GM23338 (cell line): ENCODE measurements at regions not wholly inside any gene's neighbourhood (a gene's known extent, or its start where the extent isn't known, plus 50 kb on each side); places are given as distances from the start of the nearest gene placed in this dataset.

ENCODE experiments used
- ATAC-seq: fragments of 200-7000 bp; cut with Tn5 transposase; 3 replicates; pipeline ENCODE4 v1.9.1; 2020
- DNase-seq: peaks from one replicate; pipeline ENCODE4 v3.0.0-alpha.2; 2015; ENCODE audit warnings: low spot score
- H2AFZ ChIP-seq: fragments of 200-600 bp; sonication (generic); 2 replicates; pipeline ENCODE4 v1.8.0; 2016; ENCODE audit warnings: antibody characterized with exemption, mild to moderate bottlenecking, moderate library complexity
- H3F3A ChIP-seq: fragments of 200-600 bp; sonication (generic); replicated peaks from 2 replicates; pipeline ENCODE4 v1.8.0; 2017; ENCODE audit warnings: antibody characterized with exemption, mixed run types, low read depth
- H3K27ac ChIP-seq: fragments of 200-600 bp; sonication (generic); 2 replicates; pipeline ENCODE4 v1.6.1; 2016; ENCODE audit warnings: low read depth
- H3K27me3 ChIP-seq: fragments of 200-600 bp; sonication (generic); 2 replicates; pipeline ENCODE4 v1.8.0; 2016; ENCODE audit warnings: mild to moderate bottlenecking, mixed run types, moderate library complexity; ENCODE audit not compliant: insufficient read depth
- H3K36me3 ChIP-seq: fragments of 200-600 bp; sonication (generic); 2 replicates; pipeline ENCODE4 v1.8.0; 2016; ENCODE audit warnings: mild to moderate bottlenecking; ENCODE audit not compliant: insufficient read depth
- H3K4me1 ChIP-seq: fragments of 200-600 bp; sonication (generic); 2 replicates; pipeline ENCODE4 v1.8.0; 2016; ENCODE audit warnings: mild to moderate bottlenecking, moderate library complexity; ENCODE audit not compliant: insufficient read depth
- H3K4me2 ChIP-seq: fragments of 200-600 bp; sonication (generic); 2 replicates; pipeline ENCODE4 v1.7.1; 2017; ENCODE audit warnings: mixed run types
- H3K4me3 ChIP-seq: fragments of 200-600 bp; sonication (generic); 2 replicates; pipeline ENCODE4 v1.6.1; 2016; ENCODE audit warnings: mixed run types
- H3K79me2 ChIP-seq: fragments of 200-600 bp; sonication (generic); replicated peaks from 2 replicates; pipeline ENCODE4 v1.8.0; 2017; ENCODE audit warnings: mild to moderate bottlenecking; ENCODE audit not compliant: insufficient read depth
- H3K9me2 ChIP-seq: fragments of 200-600 bp; sonication (generic); 2 replicates; pipeline ENCODE4 v1.8.0; 2017; ENCODE audit not compliant: insufficient read depth
- H4K20me1 ChIP-seq: fragments of 200-600 bp; sonication (generic); replicated peaks from 2 replicates; pipeline ENCODE4 v1.8.0; 2017; ENCODE audit warnings: mild to moderate bottlenecking; ENCODE audit not compliant: insufficient read depth
- H3K27ac Mint-ChIP-seq: 2 replicates; pipeline ENCODE4 v1.8.0; 2020; ENCODE audit warnings: inconsistent platforms, mild to moderate bottlenecking, moderate library complexity, mixed read lengths
- H3K27me3 Mint-ChIP-seq: 3 replicates; pipeline ENCODE4 v1.8.0; 2022; ENCODE audit warnings: low read depth, mild to moderate bottlenecking, moderate library complexity, mixed read lengths, inconsistent platforms; ENCODE audit not compliant: insufficient read depth, poor library complexity
- H3K36me3 Mint-ChIP-seq: 3 replicates; pipeline ENCODE4 v1.8.0; 2021; ENCODE audit warnings: low read depth, mild to moderate bottlenecking, inconsistent platforms, moderate library complexity, mixed read lengths
- H3K4me1 Mint-ChIP-seq: 3 replicates; pipeline ENCODE4 v1.8.0; 2020; ENCODE audit warnings: mild to moderate bottlenecking, inconsistent platforms, mixed read lengths
- H3K4me3 Mint-ChIP-seq: 3 replicates; pipeline ENCODE4 v1.8.0; 2021; ENCODE audit warnings: moderate library complexity, mild to moderate bottlenecking, inconsistent platforms, mixed read lengths
- H3K9me3 Mint-ChIP-seq: 3 replicates; pipeline ENCODE4 v1.8.0; 2020; ENCODE audit warnings: moderate library complexity, mild to moderate bottlenecking, inconsistent platforms, mixed read lengths
- STAT1 ChIP-seq: IDR thresholded peaks from one replicate; pipeline ENCODE4 v1.6.1; 2016; ENCODE audit warnings: antibody characterized with exemption; ENCODE audit not compliant: unreplicated experiment
- ZNF114 ChIP-seq: fragments of 250-450 bp; sonication (Bioruptor Pico); IDR thresholded peaks from 2 replicates; pipeline ENCODE4 v1.5.0; 2020; ENCODE audit warnings: mild to moderate bottlenecking, moderate library complexity
- ZNF331 ChIP-seq: fragments of 250-450 bp; sonication (Bioruptor Pico); IDR thresholded peaks from 2 replicates; pipeline ENCODE4 v1.5.0; 2020; ENCODE audit warnings: low read depth, mild to moderate bottlenecking, moderate library complexity
- TF ChIP-seq, protein P1 (sequence below): fragments of 250-450 bp; sonication (Bioruptor Pico); IDR thresholded peaks from 2 replicates; pipeline ENCODE4 v1.5.0; 2020; ENCODE audit warnings: mild to moderate bottlenecking, moderate library complexity
- TF ChIP-seq, protein P2 (sequence below), 2 experiments: fragments of 200-600 bp in 1 of 2; sonication (generic) in 1 of 2; conservative IDR thresholded peaks; 2 replicates each; pipeline versions ENCODE4 v1.5.1 to v1.6.1; 2016 to 2017; ENCODE audit warnings: antibody characterized with exemption in 2 of 2, low read depth in 2 of 2, mild to moderate bottlenecking in 2 of 2, moderate library complexity in 1 of 2

DNA sequence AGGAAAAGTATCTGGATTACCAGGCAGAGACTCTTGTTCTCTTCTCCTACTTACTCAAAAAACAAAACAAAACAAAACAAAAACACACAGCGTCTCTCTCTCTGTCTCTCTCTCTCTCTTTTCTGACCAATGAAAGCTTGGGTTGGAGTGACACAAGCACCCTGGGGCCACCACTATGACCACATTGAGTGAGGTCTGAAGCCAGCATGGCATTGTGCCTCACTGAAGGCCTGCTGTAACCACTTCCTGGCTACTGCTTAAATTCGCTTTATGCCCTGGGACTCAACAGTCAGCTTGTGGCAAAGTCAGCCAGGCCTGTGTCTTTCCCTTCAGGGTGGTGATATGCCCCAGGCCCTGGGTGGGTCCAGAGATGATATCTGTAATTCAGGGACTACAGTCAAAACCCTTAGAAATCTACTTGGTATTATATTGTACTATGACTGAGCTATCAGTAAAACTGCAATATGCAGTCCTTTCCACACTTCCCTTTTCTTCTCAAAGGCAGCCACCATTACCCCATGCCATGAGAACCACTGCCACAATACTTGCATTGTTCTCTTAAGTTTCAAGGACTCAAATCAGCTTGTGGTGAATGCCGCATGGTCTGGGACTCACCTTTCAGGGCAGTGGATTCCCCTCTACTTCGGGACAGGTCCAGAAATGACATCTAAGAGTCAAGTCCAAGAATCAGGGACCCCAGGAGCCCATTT is 606.8 kb upstream of the KLHL4 start (continued):
- TF ChIP-seq, protein P1, sequence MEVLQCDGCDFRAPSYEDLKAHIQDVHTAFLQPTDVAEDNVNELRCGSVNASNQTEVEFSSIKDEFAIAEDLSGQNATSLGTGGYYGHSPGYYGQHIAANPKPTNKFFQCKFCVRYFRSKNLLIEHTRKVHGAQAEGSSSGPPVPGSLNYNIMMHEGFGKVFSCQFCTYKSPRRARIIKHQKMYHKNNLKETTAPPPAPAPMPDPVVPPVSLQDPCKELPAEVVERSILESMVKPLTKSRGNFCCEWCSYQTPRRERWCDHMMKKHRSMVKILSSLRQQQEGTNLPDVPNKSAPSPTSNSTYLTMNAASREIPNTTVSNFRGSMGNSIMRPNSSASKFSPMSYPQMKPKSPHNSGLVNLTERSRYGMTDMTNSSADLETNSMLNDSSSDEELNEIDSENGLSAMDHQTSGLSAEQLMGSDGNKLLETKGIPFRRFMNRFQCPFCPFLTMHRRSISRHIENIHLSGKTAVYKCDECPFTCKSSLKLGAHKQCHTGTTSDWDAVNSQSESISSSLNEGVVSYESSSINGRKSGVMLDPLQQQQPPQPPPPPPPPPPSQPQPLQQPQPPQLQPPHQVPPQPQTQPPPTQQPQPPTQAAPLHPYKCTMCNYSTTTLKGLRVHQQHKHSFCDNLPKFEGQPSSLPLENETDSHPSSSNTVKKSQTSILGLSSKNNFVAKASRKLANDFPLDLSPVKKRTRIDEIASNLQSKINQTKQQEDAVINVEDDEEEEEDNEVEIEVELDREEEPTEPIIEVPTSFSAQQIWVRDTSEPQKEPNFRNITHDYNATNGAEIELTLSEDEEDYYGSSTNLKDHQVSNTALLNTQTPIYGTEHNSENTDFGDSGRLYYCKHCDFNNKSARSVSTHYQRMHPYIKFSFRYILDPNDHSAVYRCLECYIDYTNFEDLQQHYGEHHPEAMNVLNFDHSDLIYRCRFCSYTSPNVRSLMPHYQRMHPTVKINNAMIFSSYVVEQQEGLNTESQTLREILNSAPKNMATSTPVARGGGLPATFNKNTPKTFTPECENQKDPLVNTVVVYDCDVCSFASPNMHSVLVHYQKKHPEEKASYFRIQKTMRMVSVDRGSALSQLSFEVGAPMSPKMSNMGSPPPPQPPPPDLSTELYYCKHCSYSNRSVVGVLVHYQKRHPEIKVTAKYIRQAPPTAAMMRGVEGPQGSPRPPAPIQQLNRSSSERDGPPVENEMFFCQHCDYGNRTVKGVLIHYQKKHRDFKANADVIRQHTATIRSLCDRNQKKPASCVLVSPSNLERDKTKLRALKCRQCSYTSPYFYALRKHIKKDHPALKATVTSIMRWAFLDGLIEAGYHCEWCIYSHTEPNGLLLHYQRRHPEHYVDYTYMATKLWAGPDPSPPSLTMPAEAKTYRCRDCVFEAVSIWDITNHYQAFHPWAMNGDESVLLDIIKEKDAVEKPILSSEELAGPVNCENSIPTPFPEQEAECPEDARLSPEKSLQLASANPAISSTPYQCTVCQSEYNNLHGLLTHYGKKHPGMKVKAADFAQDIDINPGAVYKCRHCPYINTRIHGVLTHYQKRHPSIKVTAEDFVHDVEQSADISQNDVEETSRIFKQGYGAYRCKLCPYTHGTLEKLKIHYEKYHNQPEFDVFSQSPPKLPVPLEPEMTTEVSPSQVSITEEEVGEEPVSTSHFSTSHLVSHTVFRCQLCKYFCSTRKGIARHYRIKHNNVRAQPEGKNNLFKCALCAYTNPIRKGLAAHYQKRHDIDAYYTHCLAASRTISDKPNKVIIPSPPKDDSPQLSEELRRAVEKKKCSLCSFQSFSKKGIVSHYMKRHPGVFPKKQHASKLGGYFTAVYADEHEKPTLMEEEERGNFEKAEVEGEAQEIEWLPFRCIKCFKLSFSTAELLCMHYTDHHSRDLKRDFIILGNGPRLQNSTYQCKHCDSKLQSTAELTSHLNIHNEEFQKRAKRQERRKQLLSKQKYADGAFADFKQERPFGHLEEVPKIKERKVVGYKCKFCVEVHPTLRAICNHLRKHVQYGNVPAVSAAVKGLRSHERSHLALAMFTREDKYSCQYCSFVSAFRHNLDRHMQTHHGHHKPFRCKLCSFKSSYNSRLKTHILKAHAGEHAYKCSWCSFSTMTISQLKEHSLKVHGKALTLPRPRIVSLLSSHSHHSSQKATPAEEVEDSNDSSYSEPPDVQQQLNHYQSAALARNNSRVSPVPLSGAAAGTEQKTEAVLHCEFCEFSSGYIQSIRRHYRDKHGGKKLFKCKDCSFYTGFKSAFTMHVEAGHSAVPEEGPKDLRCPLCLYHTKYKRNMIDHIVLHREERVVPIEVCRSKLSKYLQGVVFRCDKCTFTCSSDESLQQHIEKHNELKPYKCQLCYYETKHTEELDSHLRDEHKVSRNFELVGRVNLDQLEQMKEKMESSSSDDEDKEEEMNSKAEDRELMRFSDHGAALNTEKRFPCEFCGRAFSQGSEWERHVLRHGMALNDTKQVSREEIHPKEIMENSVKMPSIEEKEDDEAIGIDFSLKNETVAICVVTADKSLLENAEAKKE (CRISPR knock-in tag) = no peak

DNA sequence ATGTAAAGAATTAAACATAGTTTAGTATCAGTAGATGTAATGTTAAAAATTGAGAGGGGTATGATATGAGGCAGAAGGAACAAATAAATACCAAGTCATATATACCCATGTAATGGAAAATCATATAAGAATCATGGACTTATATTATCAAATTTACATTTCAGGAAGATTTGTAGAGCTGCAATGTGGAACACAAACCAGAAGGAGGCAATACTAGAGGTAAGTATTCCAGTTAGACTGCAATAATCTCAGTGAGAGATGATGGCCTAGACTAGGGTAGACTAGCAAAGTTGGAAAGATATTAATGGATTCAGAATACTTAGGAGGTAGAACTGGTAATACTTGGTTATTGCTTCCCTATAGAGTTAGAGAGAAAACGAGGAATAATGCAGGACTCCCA is 603.0 kb upstream of the KLHL4 start:
- TF ChIP-seq ZNF114 (CRISPR knock-in tag) (no peak), ZNF331 (no peak), STAT1 (no peak)
- TF ChIP-seq, protein P2, sequence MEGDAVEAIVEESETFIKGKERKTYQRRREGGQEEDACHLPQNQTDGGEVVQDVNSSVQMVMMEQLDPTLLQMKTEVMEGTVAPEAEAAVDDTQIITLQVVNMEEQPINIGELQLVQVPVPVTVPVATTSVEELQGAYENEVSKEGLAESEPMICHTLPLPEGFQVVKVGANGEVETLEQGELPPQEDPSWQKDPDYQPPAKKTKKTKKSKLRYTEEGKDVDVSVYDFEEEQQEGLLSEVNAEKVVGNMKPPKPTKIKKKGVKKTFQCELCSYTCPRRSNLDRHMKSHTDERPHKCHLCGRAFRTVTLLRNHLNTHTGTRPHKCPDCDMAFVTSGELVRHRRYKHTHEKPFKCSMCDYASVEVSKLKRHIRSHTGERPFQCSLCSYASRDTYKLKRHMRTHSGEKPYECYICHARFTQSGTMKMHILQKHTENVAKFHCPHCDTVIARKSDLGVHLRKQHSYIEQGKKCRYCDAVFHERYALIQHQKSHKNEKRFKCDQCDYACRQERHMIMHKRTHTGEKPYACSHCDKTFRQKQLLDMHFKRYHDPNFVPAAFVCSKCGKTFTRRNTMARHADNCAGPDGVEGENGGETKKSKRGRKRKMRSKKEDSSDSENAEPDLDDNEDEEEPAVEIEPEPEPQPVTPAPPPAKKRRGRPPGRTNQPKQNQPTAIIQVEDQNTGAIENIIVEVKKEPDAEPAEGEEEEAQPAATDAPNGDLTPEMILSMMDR (conservative IDR thresholded peaks at IDR 0.05; ENCODE audit: low read depth in 2 of 2) = peak; percentile 30 to 33; a peak in 3 of 4 replicates
- H3K9me2 ChIP-seq = no peaks in the 10 kb centered on the region
- no peaks in the 10 kb centered on the region for H3K4me1 ChIP-seq
- ATAC-seq (no peak), DNase-seq (peak; percentile 1)
- H3K27ac ChIP-seq = no peak overlapping the region
- no peak overlapping the region for H2AFZ ChIP-seq
- Mint-ChIP-seq H3K36me3 (no peaks in the 10 kb centered on the region), H3K4me1 (no peaks in the 10 kb centered on the region), H3K27ac (no peak overlapping the region), H3K27me3 (no peaks in the 10 kb centered on the region), H3K4me3 (no peak overlapping the region), H3K9me3 (no peaks in the 10 kb centered on the region)
- no peaks in the 10 kb centered on the region for H3F3A ChIP-seq
- H3K79me2 ChIP-seq = no peaks in the 10 kb centered on the region
- no peaks in the 10 kb centered on the region for H3K36me3 ChIP-seq
- no peaks in the 10 kb centered on the region for H4K20me1 ChIP-seq
- H3K4me3 ChIP-seq = no peak overlapping the region
- H3K4me2 ChIP-seq = no peak overlapping the region
- H3K27me3 ChIP-seq = no peaks in the 10 kb centered on the region
